GM19239 (cell line): ENCODE measurements at regions not wholly inside any gene's neighbourhood (a gene's known extent, or its start where the extent isn't known, plus 50 kb on each side); places are given as distances from the start of the nearest gene placed in this dataset.

Experiments
- DNase-seq: peaks from one replicate; pipeline ENCODE4 v3.0.0; 2011; ENCODE audit warnings: low spot score; ENCODE audit not compliant: insufficient read length
- FAIRE-seq: peaks from 2 replicates; lab custom pipeline; 2011; peaks lifted over from hg19 to GRCh38; lab: Jason Lieb, UNC

DNA sequence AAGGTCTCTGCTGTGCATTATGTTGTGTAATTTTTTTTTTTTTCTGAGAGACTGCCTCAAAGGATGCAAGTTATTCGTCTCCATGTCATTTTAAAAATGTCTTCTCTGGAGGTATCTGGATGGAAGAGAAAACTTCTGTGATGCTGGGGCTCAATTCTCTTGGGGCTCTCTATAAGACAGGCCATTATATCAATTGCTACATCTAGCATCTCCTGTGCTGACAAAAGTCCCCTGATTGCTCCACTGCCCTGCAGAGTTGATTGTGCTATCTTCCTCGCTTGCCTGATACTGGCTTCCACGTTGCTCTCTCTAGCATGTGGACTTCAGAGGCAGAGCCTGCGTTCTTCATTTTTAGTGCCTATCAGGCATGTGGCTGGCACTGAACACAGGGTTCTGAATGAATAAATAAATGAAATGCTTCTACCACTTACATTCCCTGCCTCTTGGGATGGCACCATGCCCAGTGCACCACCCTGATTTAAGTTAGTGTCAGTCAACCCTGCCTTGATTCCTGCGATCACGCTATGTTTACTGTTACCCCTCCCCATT, 1035.5 kb upstream of the EEF2KMT start:
- no peak for FAIRE-seq
- no peak for DNase-seq

DNA sequence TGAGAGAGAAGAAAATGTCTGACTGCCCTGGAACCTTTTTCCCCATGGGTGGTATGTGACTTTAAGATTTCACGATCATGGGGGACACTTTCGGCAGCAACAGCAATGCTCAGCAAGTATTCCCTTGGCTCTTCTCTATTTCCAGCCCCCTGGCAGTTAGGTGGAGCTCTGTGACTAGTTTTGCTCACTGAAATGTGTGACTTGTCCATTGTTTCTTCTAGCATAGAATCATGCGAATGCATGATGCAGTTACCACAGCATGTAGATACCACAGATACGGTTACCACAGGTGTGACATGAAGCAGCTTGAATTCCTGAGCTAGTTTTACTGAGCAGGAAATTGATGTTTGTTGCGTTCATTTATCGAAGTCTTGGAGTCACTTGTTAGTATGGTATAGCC, 1034.5 kb upstream of the EEF2KMT start:
- FAIRE-seq, result no peak
- DNase-seq, result no peak

DNA sequence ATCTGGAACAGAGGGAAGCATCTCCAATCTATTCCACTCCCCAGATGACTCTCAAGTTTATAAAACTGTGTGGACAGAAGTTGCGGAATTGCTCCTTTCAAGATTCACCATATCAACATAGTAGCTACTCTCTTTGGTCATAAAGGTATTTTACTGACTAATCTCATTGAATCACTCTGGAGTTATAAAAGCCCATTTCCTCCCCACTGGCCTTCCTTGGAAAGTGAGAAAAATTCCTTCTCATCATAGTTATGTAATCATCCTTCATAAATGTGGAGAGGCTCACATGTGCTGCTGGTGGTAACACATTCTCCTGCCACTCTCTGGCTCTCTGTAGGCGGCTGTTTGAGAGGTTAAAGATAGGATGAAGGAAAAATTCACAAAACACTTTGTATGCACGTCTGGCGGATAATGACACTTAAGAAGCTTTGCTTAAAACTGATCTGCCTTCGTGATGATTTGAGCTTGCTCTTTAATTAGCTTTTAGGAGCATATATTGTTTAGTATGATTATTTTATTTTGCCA, 1034.0 kb upstream of the EEF2KMT start:
- DNase-seq (no peak), FAIRE-seq (no peak)

DNA sequence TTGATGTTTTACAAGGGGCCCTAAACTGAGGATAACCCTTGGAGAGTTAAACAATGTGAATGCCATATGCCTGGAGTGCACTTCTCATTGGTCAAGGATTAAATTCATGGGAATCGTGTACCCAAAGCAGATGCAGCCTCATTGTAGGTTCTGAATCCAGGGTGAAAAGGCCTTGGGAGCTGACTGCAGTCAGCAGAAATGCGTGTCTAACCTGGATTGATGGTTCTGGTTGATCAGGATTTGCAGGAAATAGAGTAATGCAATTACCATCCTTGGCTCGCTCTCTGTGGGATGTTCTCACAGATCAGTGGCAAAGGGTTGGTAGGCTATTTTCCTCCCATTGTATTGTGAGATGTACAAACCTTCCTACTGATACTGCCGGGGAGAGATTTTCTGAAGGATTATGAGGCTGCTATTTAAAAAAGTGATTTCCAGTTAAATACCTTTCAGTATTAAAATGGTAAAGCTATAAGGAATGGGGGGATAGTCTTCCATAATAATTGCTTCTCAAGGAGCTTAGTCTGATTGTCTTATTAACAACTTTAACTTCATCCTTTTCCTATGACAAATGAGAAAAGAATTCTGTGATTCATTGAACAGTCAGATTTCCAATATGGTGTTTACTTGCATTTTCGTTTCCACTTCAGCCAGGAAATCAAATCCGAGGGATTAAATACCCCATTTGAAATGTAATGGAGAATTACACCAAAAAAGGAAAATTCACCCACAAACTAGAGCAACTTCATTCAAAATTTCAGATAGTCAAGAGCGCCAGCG, 1028.1 kb upstream of the EEF2KMT start:
- DNase-seq (no peak), FAIRE-seq (no peak)

DNA sequence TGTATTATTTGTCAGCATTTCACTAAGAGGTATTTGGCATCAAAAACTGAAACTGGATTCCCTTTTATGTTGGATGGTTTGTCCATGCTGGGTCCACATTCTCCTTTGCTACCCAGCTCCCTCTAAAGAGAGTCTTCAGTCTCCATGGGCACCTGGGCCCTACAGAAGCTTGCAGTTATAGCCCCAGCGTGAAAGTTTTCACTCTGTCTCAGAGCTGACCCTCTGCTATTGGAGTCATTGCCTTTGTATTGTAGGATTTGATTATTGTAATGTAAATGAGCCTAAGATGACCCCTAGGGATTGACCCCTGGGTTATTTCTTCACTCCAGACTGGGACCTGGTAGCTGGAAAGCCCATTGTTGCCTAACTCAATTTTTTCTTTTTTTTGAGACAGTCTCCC, 1026.5 kb upstream of the EEF2KMT start:
- DNase-seq (no peak), FAIRE-seq (no peak)

DNA sequence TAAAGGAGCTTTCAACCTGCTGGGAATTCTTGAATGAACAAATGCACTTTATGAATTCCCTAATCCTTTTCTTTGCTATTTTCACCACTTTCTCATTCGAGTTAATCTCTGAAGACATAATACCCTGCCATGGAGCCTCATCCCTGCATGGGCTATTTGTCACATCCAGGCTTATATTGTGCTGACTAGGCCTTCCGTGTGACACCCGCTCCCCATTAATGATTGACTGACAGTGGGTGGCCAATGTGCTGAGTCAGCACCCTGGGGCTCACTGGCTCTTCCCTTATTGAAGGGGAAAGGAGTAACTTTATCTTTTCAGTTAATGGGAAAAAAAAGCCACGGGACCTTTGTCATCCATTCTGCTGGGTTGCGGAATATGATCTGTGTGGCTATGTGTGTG, 1024.8 kb upstream of the EEF2KMT start:
- DNase-seq (no peak), FAIRE-seq (no peak)

DNA sequence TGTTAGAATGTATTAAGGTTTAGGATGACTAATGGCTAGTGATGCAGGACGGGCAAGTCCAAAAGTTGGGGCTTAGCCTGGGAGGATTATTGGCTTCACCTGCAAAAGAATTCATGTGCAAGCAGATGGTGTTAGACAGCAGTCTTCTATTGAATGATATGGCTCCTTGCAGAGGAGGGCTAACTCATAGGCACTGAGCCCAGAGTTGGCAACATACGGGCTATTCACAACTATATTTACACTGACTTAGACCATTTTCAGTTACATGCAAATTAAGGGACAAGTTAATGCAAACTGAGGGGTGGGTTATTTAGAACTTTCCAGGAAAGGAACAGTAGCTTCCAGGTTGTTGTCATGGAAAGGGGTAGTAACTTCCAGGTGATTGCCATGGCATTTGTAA, 1017.1 kb upstream of the EEF2KMT start:
- no peak for FAIRE-seq
- no peak for DNase-seq

DNA sequence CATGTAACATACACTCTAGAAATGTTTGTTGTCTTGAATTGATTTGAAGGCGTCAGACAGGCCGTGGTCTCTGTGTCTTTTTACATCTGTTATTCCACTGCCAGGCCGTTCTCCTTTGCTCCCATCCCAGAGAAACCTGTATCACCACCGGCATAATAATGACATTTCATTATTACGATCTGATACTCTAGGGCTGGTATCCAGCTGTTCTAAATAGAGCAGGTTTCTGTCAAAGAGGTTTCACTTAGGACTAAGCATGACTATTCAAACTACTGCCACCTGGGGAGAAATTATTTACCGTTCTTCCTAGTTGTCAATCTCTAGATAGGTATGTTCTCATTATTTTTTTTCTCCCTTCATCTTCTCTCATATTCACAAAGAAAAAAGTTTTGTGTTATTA, 1016.2 kb upstream of the EEF2KMT start:
- DNase-seq, result no peak
- FAIRE-seq, result no peak

DNA sequence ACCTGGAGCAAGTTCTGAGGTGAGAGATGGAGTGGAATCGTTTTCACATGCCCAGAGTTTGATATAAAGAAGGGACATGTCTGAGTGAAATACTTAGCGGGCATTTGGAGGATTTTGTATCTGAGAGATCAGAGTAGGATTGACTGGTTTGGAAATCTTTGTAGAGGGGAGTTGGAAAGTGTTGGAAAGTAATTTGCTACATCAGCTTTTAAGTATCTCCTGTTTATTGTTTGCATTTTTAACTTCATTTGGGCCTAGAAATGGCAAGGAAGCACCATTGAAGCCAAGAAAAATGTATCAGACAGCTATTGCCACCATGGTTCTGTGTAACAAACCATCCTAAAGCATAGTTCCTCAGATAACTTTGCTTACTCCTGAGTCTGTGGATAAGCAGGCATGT, 1015.1 kb upstream of the EEF2KMT start:
- FAIRE-seq (no peak), DNase-seq (no peak)

DNA sequence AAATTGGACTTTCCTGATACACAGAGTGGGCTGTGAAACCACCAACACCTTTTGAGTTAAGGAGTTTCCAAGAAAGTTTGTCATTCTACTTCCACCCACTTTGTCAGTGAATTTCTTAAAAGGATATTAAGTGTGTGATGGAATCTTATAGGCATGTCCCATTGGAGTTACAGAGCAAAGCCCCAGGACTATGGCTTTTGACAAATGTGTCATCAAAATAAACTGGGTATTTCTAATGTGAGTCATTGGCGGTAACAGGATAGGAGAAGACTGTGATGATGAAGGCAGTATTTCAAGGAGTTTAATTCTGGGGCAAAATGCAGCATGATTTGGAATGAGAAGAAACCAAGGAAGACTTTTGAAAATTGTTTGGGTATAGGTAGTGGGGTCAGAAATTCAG, 1013.8 kb upstream of the EEF2KMT start:
- DNase-seq (no peak), FAIRE-seq (no peak)

DNA sequence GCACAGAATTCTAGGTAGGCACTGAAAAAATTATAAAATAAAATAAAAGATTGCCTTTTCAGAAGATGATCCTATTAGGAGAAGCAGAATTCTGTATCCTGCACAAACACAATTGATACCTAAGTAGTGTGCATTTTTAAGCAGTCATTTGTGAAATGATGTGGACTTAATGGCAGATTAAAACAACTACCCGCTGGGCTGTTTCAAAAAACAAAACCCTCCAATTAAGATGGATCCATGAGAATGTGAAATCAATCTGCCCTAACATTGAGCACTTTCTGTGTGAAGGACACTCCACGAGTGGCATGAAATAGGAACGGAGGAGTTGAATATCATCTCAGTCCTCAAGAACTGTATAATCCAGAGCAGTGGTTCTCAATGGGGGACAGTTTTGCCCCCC, 1012.8 kb upstream of the EEF2KMT start:
- DNase-seq, result no peak
- no peak for FAIRE-seq

DNA sequence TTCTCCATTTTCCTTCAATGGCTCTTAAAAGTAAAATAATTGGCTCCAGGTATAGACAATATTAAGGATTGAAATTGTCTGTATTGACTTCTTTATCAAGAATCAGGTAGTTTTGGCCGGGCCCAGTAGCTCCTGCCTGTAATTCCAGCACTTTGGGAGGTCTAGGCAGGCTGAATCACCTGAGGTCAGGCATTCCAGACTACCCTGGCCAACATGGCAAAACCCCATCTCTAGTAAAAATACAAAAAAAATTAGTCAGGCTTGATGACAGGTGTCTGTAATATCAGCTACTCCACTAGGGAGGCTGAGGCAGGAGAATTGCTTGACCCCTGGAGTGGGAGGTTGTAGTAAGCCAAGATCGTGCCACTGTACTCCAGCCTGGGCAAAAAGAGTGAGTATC, 1008.5 kb upstream of the EEF2KMT start:
- no peak for FAIRE-seq

DNA sequence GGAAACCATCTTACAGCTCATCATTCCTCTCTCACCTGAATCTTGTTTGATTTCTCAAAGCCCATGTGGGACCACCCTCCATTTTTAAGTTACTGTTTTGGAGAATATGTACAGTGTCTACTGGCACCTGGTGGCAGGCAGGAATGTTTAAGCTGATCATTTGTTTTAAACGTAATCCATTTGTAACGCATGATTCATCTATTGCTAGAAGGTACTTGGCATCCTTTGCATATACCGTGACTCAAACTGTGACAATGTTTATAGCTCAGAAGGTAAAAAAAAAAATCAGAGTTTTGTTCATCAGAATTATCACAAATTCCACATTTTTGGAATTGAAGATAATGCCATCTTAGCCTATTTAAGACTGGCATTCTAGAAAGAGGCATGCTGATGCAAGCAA, 1007.5 kb upstream of the EEF2KMT start:
- FAIRE-seq (no peak), DNase-seq (no peak)

More for the DNA sequence above, 1008.5 kb upstream of the EEF2KMT start:
- no peak for DNase-seq

DNA sequence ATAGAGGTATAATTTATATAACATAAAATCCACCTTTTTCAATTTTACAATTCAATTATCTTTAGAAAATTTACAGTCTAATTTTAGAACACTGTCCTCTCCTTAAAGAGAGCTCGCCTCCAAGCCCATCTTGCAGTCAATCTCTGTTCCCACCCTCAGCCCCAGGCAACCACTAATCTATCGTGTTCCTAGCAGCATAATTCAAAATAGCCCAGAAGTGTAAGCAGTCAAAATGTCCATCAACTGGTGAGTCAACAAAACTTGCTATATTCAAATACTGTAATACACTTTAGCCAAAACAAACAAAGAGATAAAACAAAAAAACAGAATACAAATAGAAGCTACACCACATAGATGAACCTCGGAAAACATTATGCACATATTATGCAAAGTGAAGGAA, 1006.8 kb upstream of the EEF2KMT start:
- DNase-seq (no peak), FAIRE-seq (no peak)

DNA sequence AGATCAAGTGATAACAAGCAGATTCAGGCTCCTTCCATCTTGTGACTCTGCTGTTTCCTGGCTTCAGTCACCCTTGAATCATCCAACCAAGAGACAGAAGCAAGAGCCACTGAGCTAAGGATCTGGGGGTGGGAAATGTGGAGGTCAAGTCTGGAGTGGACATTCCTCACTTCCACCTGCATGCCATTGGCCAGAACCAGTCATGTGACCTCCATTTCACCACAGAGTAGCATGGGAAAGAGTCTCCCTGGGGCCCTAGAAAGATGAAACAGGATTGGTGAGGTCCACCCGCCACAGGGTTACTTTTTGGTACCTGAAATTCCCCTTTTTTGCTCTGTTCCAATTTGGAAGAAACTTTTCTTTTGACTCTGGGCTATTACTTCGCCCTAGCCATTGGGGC, 1006.0 kb upstream of the EEF2KMT start:
- DNase-seq (no peak), FAIRE-seq (no peak)

DNA sequence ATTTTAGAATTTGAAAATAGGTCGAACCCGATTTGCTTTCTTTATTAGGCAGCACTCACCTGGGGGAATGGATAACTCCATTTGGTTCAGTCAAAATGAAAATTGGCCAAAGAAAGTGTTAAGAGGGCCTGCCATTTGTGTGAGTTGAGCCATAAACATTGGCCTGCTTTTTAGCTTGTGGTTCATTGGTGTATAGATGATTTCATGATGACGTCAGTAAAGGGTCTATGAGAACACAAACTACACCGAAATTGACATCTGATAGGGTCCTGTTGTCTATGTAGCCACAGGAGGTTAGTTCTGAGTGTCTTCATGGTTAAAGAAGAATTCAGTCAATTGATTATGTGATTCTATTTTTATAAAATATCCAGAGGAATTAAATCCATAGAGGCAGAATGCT, 1001.5 kb upstream of the EEF2KMT start:
- no peak for FAIRE-seq

DNA sequence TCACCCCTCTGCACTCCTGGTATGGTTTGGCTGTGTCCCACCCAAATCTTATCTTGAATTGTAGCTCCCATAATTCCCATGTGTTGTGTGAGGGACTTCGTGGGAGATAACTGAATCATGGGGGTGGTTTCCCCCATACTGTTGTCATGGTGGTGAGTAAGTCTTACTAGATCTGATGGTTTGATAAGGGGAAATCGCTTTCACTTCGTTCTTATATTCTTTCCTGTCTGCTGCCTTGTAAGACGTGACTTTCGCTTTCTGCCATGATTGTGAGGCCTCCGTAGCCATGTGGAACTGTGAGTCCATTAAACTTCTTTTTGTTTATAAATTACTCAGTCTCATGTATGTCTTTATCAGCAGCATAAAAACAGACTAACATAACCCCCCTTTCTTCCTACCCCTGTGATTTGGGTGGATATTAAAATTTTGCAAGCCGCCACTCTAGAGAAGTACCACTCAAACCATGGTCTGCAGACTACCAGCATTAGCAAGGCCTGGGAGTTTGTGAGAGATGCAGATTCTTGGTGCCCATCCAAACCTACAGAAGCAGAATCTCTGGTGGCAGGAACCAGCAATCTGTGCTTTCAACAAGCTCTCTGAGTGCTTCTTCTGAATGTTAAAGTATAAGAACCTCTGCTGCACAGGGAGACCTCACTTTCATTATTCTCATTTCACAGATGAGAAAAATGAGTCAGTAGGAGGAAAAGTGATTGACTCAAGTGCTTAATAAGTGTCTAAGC, 999.5 kb upstream of the EEF2KMT start:
- DNase-seq (no peak), FAIRE-seq (no peak)

More for the DNA sequence above, 1001.5 kb upstream of the EEF2KMT start:
- no peak for DNase-seq

DNA sequence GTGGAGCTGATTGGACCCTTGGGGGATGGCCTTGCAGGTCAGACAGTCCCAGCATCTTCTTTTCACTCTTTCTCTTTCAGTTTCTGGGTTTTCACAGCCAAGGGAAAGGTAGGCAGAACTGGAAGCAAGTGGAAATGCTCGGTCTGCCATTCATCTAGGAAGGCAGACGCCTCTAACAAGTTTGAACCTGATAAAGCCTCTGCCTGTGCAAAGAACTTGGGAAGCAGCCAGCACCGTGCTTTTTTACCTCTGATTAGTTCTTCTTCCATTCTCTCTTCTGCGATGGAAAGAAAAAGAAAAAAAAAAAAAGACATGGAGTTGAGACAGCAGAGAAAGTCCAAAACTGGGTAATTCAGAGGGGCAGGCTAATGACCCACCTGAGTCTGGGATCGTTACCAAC, 997.8 kb upstream of the EEF2KMT start:
- FAIRE-seq (no peak), DNase-seq (no peak)

DNA sequence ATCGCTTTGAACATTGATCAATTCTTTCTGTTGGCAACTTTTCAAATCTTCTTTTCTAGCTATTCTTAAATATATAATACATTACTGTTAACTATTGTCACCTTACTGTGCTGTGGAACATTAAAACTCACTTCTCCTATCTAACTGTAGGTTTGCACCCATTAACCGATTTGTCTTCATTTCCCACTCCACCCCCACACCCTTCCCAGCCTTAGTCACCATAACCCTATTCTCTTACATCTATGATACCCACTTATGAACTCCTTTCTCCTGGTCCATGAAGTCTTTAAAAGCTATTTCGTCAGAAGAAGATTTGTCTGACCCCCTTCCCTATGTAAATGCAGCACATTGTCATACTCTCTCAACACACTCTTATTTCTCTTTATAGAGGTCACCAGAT, 993.4 kb upstream of the EEF2KMT start:
- DNase-seq (no peak), FAIRE-seq (no peak)

DNA sequence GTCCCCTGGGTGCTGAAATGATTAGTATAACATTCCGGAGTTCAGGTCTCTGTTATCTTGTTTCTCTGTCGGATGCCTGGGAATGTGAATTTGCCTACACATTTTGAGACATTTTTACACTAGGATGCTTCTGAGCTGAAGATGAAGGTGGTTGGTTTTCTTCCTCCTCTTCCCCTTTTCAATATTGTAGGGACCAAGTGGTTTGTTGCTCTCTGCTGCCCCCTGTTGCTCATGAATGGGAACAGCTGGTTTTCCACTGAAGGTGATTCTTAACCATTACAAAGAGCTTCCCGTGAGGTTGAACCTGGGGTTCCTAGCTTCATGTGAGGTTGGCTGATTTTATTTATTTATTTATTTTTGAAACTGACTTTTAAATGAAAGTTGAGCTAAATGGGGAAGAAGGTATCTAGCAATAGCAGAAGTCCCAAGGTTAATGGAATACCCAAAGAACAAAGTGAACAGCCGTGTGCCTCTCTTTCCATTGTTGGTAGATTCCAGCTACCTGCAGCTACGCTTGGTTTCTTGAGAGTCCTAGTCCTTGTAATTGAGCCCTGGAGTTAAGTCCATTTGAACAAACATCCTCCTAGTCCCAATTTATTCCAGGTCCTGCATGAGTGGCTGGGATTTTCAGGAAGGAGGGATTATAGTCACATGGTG, 983.9 kb upstream of the EEF2KMT start:
- DNase-seq (peak; percentile 5), FAIRE-seq (no peak)

DNA sequence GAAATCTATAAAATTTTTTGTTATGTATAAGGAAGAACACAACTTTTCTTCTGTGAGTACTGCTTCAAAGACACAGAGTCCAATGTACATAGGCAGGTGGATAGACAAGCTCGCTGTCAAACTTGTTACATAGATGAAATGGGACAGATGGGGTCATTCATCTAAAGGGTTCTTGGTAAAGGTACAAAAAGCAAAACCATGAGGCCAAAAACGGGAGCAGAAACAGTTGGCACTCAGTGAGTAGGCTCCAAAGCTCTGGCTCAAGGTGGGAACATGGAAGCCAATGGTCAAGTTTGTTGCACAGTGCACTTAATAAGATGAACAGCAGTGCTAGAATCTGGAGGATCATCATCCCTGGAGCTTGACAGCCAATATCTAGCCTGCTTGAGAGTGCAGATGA, 979.0 kb upstream of the EEF2KMT start:
- FAIRE-seq (no peak), DNase-seq (no peak)
